ENCODE measurements at regions not wholly inside any gene's neighbourhood (a gene's known extent, or its start where the extent isn't known, plus 50 kb on each side); places are given as distances from the start of the nearest gene placed in this dataset.
A peak's percentile ranks its signal among the peaks of the same experiment; 100 is the strongest.

DNA sequence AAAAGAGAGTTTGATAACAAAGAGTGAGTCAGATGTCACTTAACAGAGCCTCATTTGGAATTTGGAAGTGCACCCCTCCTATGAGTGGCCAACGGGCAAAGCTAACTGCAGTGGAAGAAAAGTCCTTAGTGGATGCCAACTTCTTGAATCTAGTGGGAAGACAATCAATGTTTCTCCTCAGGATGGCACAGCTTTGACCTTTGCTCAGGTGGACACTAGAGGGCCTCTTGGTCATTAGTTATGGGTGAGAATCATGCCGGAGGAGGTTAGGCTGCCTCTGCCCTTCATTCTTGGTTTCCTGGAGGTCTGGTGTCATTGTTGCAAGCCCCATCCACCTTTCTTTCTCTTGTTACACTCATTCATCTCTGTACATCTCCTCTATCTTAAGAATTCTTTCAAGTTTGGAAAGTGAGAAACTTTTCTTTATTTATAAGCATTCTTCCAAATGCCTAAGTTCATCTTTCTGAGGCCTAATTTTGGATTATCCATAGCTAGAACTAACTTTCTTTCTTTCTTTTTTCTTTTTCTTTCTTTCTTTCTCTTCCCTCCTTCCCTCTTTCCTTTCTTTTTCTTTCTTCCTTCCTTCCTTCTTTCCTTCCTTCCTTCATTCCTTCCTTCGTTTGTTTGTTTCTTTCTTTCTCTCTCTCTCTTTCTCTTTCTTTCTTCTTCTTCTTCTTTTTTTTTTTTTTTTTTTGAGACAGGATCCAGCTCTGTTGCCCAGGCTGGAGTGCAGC lies 327.2 kb upstream of the TSHZ3 start:
- WGBS, 2 donors, result 51 to 67% methylated on average over 3 of the region's 3 CpGs
- no peak for DNase-seq
- no peaks in the 10 kb centered on the region for H3K4me1 ChIP-seq
- no peaks in the 10 kb centered on the region for H3K27me3 ChIP-seq
- H3K9me3 ChIP-seq, result no peaks in the 10 kb centered on the region
- no peaks in the 10 kb centered on the region for H3K36me3 ChIP-seq
- no peak for ATAC-seq (ENCODE audit: low FRiP score in 2 of 2)
- no peak for TF ChIP-seq POLR2A (IDR thresholded peaks at IDR 0.05)
- TF ChIP-seq, protein P1, sequence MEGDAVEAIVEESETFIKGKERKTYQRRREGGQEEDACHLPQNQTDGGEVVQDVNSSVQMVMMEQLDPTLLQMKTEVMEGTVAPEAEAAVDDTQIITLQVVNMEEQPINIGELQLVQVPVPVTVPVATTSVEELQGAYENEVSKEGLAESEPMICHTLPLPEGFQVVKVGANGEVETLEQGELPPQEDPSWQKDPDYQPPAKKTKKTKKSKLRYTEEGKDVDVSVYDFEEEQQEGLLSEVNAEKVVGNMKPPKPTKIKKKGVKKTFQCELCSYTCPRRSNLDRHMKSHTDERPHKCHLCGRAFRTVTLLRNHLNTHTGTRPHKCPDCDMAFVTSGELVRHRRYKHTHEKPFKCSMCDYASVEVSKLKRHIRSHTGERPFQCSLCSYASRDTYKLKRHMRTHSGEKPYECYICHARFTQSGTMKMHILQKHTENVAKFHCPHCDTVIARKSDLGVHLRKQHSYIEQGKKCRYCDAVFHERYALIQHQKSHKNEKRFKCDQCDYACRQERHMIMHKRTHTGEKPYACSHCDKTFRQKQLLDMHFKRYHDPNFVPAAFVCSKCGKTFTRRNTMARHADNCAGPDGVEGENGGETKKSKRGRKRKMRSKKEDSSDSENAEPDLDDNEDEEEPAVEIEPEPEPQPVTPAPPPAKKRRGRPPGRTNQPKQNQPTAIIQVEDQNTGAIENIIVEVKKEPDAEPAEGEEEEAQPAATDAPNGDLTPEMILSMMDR (IDR thresholded peaks at IDR 0.05), result peak in 4 of 6 experiments; percentile 17 to 35 (median 32)
- no peak overlapping the region for H3K4me3 ChIP-seq
- H3K27ac ChIP-seq, result no peak overlapping the region

DNA sequence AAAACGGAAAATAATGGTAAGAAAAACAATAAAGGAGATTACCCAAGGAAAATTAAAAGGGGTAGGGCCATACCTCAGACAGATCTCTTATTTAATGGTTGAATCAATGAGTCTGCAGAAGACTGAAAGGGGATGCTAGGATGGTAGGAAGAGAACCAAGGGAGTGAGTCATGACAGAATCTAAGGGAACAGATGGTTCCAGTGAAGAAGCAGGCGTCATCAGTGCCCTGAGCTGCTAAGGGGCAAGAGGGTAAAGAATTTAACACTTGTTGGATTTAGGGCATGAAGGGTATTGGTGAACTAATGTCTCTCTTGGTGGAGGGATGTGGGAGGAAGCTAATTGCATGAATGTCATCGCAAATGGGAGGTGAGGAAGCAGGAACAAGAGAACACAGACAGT lies 329.2 kb upstream of the TSHZ3 start:
- H3K4me3 ChIP-seq, result no peak overlapping the region
- H3K36me3 ChIP-seq, result no peaks in the 10 kb centered on the region
- H3K4me1 ChIP-seq, result no peaks in the 10 kb centered on the region
- no peaks in the 10 kb centered on the region for H3K27me3 ChIP-seq
- H3K9me3 ChIP-seq, result no peaks in the 10 kb centered on the region
- no peak overlapping the region for H3K27ac ChIP-seq
- DNase-seq (no peak), ATAC-seq (ENCODE audit: low FRiP score in 2 of 2) (no peak)
- WGBS, 2 donors, result 75 to 89% methylated on average over 3 of the region's 3 CpGs
- TF ChIP-seq, protein P1 (IDR thresholded peaks at IDR 0.05), result no peak
- TF ChIP-seq POLR2AphosphoS5 (IDR thresholded peaks at IDR 0.05) (no peak), POLR2A (IDR thresholded peaks at IDR 0.05) (no peak), EP300 (IDR thresholded peaks at IDR 0.05) (no peak)

DNA sequence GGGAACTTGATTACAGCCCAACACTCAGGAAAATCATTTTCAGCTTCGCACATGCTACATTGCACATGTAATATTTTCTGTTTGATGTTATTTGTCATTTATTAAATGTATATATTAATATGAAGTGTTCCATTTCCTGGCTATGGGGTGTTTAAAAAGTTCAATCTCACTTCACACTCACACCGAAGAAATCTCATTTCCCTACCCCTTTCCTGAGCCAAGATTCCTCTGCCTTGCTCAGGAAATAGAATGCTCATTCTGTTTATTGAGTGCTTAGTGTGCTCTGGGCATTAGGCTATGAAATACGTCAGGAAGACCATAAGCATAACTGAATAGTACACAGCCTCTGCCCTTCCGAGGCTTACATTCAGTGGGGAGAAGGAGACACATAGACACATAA lies 331.9 kb upstream of the TSHZ3 start:
- TF ChIP-seq, protein P1 (IDR thresholded peaks at IDR 0.05), result no peak
- TF ChIP-seq POLR2A (IDR thresholded peaks at IDR 0.05), result no peak
- ATAC-seq (ENCODE audit: low FRiP score in 2 of 2), result no peak
- H3K4me3 ChIP-seq, result no peak overlapping the region

DNA sequence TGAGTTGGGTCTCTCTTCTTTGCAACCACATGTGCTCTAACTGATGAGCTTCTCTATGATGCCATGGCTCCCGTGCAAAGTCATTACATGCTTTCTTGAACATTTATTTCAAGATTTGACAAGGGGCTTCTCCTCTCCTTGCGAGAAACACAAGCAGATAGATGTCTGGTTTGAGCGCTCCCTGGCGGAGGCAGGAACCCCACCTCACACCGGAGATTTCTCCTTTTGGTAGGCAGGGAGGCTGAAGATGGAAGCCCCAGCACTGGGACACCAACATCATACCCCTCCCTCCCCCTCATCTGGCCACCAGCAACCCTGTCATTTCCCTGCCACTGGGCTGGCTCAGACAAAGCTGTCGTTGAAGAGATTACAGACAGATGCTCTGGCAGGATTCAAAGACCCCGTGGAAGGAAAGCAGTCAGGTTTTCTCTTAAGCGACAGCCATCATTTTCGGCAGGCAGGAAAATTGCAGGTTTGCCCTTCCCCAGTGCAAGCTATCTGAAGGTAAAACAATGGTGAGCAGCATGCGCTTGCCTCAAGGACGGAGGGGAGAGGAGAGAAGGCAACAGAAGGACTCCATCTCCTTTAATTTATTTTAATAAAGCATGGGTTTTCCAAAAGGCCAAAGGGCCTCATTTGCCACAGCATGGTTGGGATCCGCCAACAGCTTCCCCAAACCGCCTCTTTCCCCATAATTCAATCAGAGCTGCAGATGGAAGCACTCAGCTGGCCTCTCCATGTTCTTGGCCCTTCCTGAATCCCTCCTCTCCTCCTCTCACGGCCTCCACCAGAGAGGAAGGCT lies 344.1 kb upstream of the TSHZ3 start:
- TF ChIP-seq POLR2AphosphoS5 (IDR thresholded peaks at IDR 0.05) (no peak), EP300 (IDR thresholded peaks at IDR 0.05) (no peak), POLR2A (IDR thresholded peaks at IDR 0.05) (no peak)
- TF ChIP-seq, protein P1 (IDR thresholded peaks at IDR 0.05), result no peak
- Histone ChIP-seq H3K9me3 (no peaks in the 10 kb centered on the region), H3K4me1 (no peaks in the 10 kb centered on the region), H3K27ac (no peak overlapping the region), H3K4me3 (no peak overlapping the region), H3K27me3 (no peaks in the 10 kb centered on the region), H3K36me3 (no peaks in the 10 kb centered on the region)
- DNase-seq, result no peak
- WGBS, 2 donors, result 75 to 78% methylated on average over 14 of the region's 14 CpGs
- ATAC-seq (ENCODE audit: low FRiP score in 2 of 2), result no peak

More for the DNA sequence above, 331.9 kb upstream of the TSHZ3 start:
- DNase-seq, result no peak
- Histone ChIP-seq H3K9me3 (no peaks in the 10 kb centered on the region), H3K4me1 (no peaks in the 10 kb centered on the region), H3K36me3 (no peaks in the 10 kb centered on the region), H3K27me3 (no peaks in the 10 kb centered on the region), H3K27ac (no peak overlapping the region)
- WGBS, 2 donors, result 43 to 49% methylated on average over 4 of the region's 4 CpGs

GRCh38 chr19:31693933-31694269 lies 344.7 kb upstream of the TSHZ3 start:
- ATAC-seq (ENCODE audit: low FRiP score in 2 of 2), result no peak
- no peak for DNase-seq
- Histone ChIP-seq H3K4me3 (no peak overlapping the region), H3K9me3 (no peaks in the 10 kb centered on the region), H3K27me3 (no peaks in the 10 kb centered on the region), H3K36me3 (no peaks in the 10 kb centered on the region), H3K27ac (no peak overlapping the region), H3K4me1 (no peaks in the 10 kb centered on the region)
- TF ChIP-seq POLR2AphosphoS5 (IDR thresholded peaks at IDR 0.05) (no peak), POLR2A (IDR thresholded peaks at IDR 0.05) (no peak), EP300 (IDR thresholded peaks at IDR 0.05) (no peak)
- TF ChIP-seq, protein P1 (IDR thresholded peaks at IDR 0.05), result no peak
- WGBS, 2 donors, result 77 to 87% methylated on average over 6 of the region's 6 CpGs

Data from upper lobe of left lung (tissue), 6 donors.